IPS DF 6.9 (cell line): ENCODE measurements at regions not wholly inside any gene's neighbourhood (a gene's known extent, or its start where the extent isn't known, plus 50 kb on each side); places are given as distances from the start of the nearest gene placed in this dataset.
"Not testable (repeated sequence)": the region's sequence is repeated elsewhere in the genome, so short reads cannot be mapped to it uniquely, and the experiment has no call there.

Experiments
- DNase-seq: peaks from one replicate; pipeline ENCODE4 v3.0.0-alpha.2; 2013; ENCODE audit warnings: low read depth, low spot score
- H3K27ac ChIP-seq: one replicate; pipeline ENCODE4 v1.5.1; 2013; ENCODE audit warnings: low read length, control low read depth
- H3K27me3 ChIP-seq: 2 replicates; pipeline ENCODE4 v1.6.1; 2013; ENCODE audit warnings: mild to moderate bottlenecking, low read length; ENCODE audit not compliant: control insufficient read depth, insufficient read depth
- H3K36me3 ChIP-seq: 2 replicates; pipeline ENCODE4 v1.6.1; 2013; ENCODE audit warnings: low read length; ENCODE audit not compliant: control insufficient read depth, insufficient read depth
- H3K4me1 ChIP-seq: 2 replicates; pipeline ENCODE4 v1.6.1; 2013; ENCODE audit warnings: low read length; ENCODE audit not compliant: control insufficient read depth, insufficient read depth
- H3K4me3 ChIP-seq: 2 replicates; pipeline ENCODE4 v1.5.1; 2013; ENCODE audit warnings: mild to moderate bottlenecking, low read length
- H3K9me3 ChIP-seq: 2 replicates; pipeline ENCODE4 v1.6.1; 2013; ENCODE audit warnings: low read length, inconsistent platforms; ENCODE audit not compliant: control insufficient read depth, insufficient read depth
- WGBS: extraction: QIAGEN DNeasy Blood & Tissue Kit; methylation state at CpG from one replicate; pipeline ENCODE4 v1.1.7; 2013; ENCODE audit warnings: mixed read lengths, missing lambda C conversion rate; ENCODE audit not compliant: insufficient read length, insufficient coverage; 5-methylcytosine and 5-hydroxymethylcytosine counted together

DNA sequence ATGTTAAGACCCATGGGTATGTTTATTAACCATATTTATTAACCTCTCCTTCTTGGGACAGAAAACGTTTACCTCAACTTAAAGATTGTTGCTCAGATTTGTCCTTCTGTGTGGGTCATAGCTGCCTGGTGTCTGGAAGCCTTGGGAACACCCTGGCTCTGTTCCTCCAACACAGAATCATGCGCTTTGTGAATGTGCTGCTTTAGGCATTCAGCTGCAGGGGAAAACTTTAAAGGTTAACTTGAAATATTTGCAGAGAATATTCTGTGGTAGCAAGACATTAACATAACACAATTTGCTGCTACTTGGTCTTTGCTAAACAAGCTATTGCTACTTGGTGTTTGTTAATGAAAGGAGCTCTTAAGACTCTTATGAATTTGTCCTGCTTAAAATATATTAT is 50.5 kb upstream of the THOC3 start:
- H3K27me3 ChIP-seq, H3K9me3 ChIP-seq, H3K27ac ChIP-seq, DNase-seq, H3K4me1 ChIP-seq, H3K4me3 ChIP-seq, H3K36me3 ChIP-seq: not testable (repeated sequence)
- no CpG with 5 or more reads among the region's 2 CpGs for WGBS

DNA sequence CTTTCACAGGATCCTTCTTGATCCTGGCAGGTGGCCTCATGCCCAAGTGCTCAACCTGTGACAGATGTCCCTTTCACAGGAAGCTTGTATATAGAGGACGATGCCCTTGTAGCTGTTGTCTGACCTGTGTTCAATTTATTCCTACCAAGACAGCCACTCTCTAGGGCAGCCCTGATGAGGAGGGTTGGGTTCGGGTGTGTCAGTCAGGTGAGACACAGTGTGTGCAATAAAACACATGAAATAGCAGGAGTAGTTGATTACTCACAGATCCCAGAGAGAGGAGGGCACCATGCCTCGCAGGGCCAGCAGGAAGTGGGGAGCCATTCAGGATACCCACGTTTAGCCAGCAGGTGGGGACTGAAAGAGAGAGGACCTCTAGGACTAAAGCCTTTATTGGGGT is 52.7 kb upstream of the THOC3 start:
- not testable (repeated sequence) for H3K4me1 ChIP-seq, H3K27me3 ChIP-seq, H3K9me3 ChIP-seq, DNase-seq, H3K4me3 ChIP-seq, H3K27ac ChIP-seq, H3K36me3 ChIP-seq
- no CpG with 5 or more reads among the region's 4 CpGs for WGBS

DNA sequence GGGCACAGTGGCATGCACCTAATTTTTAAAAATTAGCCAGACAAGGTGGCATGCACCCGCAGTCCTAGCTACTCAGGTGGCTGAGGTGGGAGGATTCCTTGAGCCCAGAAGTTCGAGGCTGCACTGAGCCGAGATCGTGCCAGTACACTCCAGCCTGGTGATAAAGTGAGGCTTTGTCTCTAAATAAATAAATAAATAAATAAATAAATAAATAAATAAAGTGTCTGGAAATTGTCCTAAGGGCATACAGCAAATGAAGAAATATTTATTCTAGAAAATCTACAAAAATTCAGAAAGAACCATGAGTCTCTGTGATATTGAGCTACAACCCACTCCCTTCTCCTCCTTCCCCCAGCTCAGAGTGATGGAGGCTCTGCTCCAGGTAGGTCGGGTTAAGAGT is 55.4 kb upstream of the THOC3 start:
- H3K27ac ChIP-seq, H3K4me3 ChIP-seq, DNase-seq, H3K4me1 ChIP-seq, H3K36me3 ChIP-seq, H3K9me3 ChIP-seq, H3K27me3 ChIP-seq: not testable (repeated sequence)
- WGBS: no CpG with 5 or more reads among the region's 5 CpGs

DNA sequence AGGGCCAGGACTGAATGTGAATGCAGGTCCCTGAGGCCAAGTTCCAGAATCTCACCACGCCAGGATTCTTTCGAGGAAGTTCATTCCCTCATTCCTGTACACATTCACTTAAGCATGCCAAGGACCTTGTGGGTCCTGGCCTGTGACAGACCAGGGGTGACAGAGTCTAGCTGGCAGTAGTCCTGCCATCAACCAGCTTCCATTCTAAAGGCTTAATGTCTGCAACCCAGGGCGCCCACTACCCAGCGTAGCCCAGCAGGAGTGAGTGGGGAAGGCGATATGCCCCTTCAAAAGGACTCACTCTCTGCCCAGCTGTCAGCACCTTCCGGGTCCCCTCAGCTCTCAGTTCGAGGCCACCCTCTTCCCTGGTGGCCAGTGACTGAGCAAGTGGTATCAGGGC is 61.3 kb upstream of the THOC3 start:
- not testable (repeated sequence) for H3K4me1 ChIP-seq, H3K27me3 ChIP-seq, H3K9me3 ChIP-seq, DNase-seq, H3K27ac ChIP-seq, H3K36me3 ChIP-seq, H3K4me3 ChIP-seq
- WGBS: no CpG with 5 or more reads among the region's 7 CpGs

DNA sequence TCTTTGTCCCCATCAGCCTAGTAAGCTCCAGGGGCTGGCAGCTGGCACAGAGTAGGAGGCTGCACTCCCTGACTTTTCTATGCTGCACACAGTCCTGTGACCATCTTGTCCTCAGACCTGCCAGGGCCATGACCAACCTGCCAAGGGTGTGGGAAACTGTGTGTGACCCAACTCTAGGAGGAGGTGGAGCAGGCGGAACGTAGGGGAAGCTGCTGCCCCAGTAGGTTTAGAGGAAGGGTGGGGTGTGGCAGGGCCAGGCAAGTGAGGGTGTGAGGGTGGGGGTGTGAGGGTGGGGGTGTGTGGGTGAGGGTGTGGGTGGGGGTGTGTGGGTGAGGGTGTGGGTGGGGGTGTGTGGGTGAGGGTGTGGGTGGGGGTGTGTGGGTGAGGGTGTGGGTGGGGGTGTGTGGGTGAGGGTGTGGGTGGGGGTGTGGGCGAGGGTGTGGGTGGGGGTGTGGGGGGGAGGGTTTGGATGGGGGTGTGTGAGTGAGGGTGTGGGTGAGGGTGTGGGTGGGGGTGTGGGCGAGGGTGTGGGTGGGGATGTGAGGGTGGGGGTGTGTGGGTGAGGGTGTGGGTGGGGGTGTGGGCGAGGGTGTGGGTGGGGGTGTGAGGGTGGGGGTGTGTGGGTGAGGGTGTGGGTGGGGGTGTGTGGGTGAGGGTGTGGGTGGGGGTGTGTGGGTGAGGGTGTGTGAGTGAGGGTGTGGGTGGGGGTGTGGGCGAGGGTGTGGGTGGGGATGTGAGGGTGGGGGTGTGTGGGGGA is 62.4 kb upstream of the THOC3 start:
- not testable (repeated sequence) for H3K9me3 ChIP-seq, H3K27me3 ChIP-seq, H3K36me3 ChIP-seq, H3K4me1 ChIP-seq, H3K27ac ChIP-seq, DNase-seq, H3K4me3 ChIP-seq
- no CpG with 5 or more reads among the region's 6 CpGs for WGBS

DNA sequence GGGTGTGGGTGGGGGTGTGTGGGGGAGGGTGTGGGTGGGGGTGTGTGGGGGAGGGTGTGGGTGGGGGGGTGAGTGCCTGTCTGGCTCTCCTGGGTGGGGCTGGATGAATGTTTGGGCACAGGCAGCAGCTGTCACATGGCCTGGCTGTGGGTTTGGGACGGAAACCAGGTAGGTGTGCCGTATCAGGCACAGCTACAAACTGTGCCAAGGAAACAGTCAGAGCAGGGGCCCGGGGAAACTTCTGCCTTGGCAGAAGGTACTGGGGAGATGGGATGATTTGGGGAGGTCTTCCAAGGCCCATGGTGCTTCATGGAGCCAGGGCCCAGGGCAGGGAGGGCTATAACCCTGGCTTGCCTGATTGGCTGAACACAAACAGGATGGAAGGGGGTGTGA is 63.0 kb upstream of the THOC3 start:
- not testable (repeated sequence) for DNase-seq, H3K4me1 ChIP-seq, H3K4me3 ChIP-seq, H3K27me3 ChIP-seq, H3K36me3 ChIP-seq, H3K9me3 ChIP-seq, H3K27ac ChIP-seq
- WGBS: no CpG with 5 or more reads among the region's 3 CpGs

DNA sequence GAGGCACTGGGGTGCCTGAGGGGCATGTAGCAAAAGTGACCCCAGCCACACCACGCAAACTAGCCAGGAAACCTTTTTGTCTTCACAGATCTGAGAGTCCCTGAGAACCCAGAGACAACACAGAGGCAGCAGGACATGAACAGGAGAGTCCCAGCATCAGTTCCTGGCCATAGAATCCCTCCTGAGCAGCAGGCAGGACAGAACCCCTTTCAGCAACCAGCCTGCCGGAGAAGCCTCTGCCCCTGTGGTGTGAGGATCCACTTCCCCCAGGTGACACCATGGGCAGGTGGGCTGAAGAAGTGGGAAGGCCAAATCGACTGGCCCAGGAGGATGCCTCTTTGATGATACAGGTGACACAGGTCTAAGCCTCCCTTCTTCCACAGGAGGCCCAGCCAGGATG is 65.1 kb upstream of the THOC3 start:
- not testable (repeated sequence) for H3K27ac ChIP-seq, H3K4me1 ChIP-seq, H3K9me3 ChIP-seq, H3K4me3 ChIP-seq, H3K27me3 ChIP-seq, DNase-seq, H3K36me3 ChIP-seq
- WGBS: no CpG with 5 or more reads among the region's 3 CpGs

DNA sequence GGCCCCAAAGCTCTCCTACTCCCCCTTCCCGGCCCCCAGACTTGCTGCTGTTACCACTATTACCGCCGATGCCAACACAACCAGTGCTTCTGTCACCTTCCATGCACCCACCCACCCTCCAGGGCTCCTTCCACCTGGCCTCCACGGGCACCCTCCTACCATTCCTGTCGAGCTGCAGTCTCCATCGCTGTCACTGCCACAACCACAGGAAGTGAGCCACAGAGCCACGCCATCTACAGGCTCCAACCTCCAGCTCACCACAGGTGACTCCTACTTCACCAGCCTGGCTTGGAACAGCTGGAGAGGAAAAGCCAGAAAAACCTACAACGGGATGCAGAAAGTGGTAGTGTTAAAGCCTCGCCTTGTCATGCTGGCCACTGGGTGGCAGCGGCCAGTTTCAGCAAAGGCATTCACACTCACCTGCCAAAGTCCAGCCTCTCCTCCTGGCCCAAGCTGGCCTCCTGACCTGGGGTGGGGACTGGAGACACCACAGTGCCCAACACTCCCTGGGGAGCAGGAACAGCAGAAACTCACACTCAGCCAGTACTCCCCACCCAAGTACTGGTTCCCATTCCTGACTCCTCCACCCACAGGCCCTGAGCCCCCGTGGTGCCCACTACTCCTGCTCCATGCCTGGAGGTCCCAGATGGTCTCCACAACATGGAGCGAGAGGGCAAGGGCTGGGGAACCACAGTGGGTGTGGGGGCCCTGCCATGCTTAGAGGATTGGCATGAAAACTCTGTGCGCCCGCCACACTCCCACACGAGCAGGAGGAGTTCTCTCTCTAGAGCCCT is 66.5 kb upstream of the THOC3 start:
- H3K36me3 ChIP-seq, H3K9me3 ChIP-seq, DNase-seq, H3K27ac ChIP-seq, H3K4me1 ChIP-seq, H3K27me3 ChIP-seq, H3K4me3 ChIP-seq: not testable (repeated sequence)
- WGBS: no CpG with 5 or more reads among the region's 15 CpGs

DNA sequence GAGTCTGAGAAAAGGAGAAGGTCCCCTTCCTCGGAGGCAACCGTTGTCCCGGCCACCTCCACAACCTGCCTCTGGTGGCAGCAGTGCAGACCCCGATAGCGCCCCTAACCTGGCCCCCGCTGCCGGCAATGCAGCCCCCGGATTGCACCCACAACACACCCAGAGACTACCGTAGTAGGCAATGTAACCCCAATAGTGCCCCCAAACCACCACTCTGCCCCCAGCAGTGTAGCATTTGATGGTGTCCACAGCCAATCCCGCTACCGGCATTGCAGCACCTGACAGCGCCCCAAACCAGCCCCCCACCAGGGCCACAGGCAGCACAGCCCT is 67.1 kb upstream of the THOC3 start:
- not testable (repeated sequence) for H3K9me3 ChIP-seq, H3K4me1 ChIP-seq, H3K27ac ChIP-seq, H3K36me3 ChIP-seq, H3K27me3 ChIP-seq, DNase-seq, H3K4me3 ChIP-seq
- WGBS: no CpG with 5 or more reads among the region's 12 CpGs

DNA sequence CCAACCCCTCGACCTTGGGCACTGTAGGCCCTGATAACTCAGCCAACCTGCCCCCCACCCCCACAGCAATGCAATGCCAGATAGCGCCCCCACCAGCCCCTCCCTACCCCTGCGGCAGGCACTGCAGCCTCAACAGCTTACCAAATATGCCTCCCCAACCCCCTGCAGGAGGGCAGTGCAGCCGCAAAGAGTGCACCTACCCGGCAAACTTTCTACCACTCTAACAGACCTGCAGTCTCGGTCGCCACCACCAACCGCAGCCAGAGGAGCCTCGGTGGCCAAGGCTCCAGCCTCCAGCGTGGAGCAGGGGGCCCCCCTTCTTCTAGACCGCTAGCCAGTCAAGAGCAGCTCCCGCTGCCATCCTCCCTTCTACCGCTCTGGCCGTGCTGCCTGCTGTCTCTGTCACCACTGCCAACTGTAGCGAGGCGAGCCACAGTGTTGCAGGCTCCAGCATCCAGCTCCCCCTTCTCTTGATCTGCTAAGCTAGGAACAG is 67.7 kb upstream of the THOC3 start:
- H3K36me3 ChIP-seq, DNase-seq, H3K27ac ChIP-seq, H3K4me3 ChIP-seq, H3K4me1 ChIP-seq, H3K27me3 ChIP-seq, H3K9me3 ChIP-seq: not testable (repeated sequence)
- WGBS: no CpG with 5 or more reads among the region's 16 CpGs

DNA sequence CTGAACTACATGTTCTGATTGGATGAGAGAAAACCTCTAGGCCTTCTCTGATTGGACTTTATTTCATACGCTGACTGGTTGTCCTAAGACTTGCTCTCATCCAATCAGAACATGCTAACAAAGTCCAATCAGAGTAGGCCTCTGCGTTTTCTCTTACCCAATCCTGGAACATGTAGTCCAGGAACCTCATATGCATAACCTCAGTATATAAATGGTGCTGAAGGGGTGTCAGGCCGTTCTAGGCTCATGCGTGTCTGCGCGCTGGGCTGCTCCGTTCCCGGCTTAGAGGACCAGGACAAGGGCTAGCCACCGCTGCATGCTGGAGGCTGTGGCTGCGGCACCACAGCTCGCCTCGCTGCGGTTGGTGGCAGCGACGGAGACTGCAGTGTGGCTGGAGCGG is 68.3 kb upstream of the THOC3 start:
- WGBS: no CpG with 5 or more reads among the region's 16 CpGs

More for the DNA sequence above, 68.3 kb upstream of the THOC3 start:
- H3K27me3 ChIP-seq, H3K36me3 ChIP-seq, H3K4me1 ChIP-seq, H3K27ac ChIP-seq, DNase-seq, H3K9me3 ChIP-seq, H3K4me3 ChIP-seq: not testable (repeated sequence)
